Activated naive CD8-positive, alpha-beta T cell treated with anti-CD3 and anti-CD28 coated beads, Interleukin-2, amount 50 U/mL, for 24 hours (primary cell): ENCODE measurements at regions not wholly inside any gene's neighbourhood (a gene's known extent, or its start where the extent isn't known, plus 50 kb on each side); places are given as distances from the start of the nearest gene placed in this dataset.

Experiments used
- ATAC-seq: fragments of 150-1000 bp; cut with Tn5 transposase; one replicate; pipeline ENCODE4 v1.10.0; 2021
- DNase-seq: peaks from one replicate; pipeline ENCODE4 v3.0.0; 2021
- H3K27ac Mint-ChIP-seq: one replicate; pipeline ENCODE4 v1.8.0; 2021; ENCODE audit warnings: mild to moderate bottlenecking, mixed read lengths
- H3K27me3 Mint-ChIP-seq: one replicate; pipeline ENCODE4 v1.8.0; 2021; ENCODE audit warnings: mixed read lengths
- H3K36me3 Mint-ChIP-seq: one replicate; pipeline ENCODE4 v1.8.0; 2021; ENCODE audit warnings: low read depth, mixed read lengths
- H3K4me1 Mint-ChIP-seq: one replicate; pipeline ENCODE4 v1.8.0; 2021; ENCODE audit warnings: mixed read lengths
- H3K4me3 Mint-ChIP-seq: one replicate; pipeline ENCODE4 v1.8.0; 2021; ENCODE audit warnings: mild to moderate bottlenecking, moderate library complexity, mixed read lengths
- H3K9me3 Mint-ChIP-seq: one replicate; pipeline ENCODE4 v1.8.0; 2021; ENCODE audit warnings: mixed read lengths

GRCh38 chr7:12741951-12742575 is 54.6 kb downstream of the ARL4A start:
- Mint-ChIP-seq H3K4me1 (no peaks in the 10 kb centered on the region), H3K36me3 (no peaks in the 10 kb centered on the region), H3K27ac (no peak overlapping the region), H3K9me3 (no peaks in the 10 kb centered on the region), H3K27me3 (no peaks in the 10 kb centered on the region), H3K4me3 (no peak overlapping the region)
- DNase-seq (no peak), ATAC-seq (no peak)

GRCh38 chr7:12746211-12746610 is 58.8 kb downstream of the ARL4A start:
- DNase-seq (no peak), ATAC-seq (no peak)
- Mint-ChIP-seq H3K4me3 (no peak overlapping the region), H3K27ac (no peak overlapping the region), H3K9me3 (no peaks in the 10 kb centered on the region), H3K4me1 (no peaks in the 10 kb centered on the region), H3K36me3 (no peaks in the 10 kb centered on the region), H3K27me3 (no peaks in the 10 kb centered on the region)

- DNase-seq, result no peak
- no peaks in the 10 kb centered on the region for H3K36me3 Mint-ChIP-seq
- H3K27me3 Mint-ChIP-seq, result no peaks in the 10 kb centered on the region
- no peaks in the 10 kb centered on the region for H3K9me3 Mint-ChIP-seq
- no peak overlapping the region for H3K4me3 Mint-ChIP-seq
- no peaks in the 10 kb centered on the region for H3K4me1 Mint-ChIP-seq
- no peak overlapping the region for H3K27ac Mint-ChIP-seq
- ATAC-seq, result no peak
These were observed 60.4 kb downstream of the ARL4A start for GRCh38 chr7:12747687-12748306.

GRCh38 chr7:12749069-12749468 is 61.6 kb downstream of the ARL4A start:
- no peaks in the 10 kb centered on the region for H3K9me3 Mint-ChIP-seq
- no peaks in the 10 kb centered on the region for H3K36me3 Mint-ChIP-seq
- no peak overlapping the region for H3K4me3 Mint-ChIP-seq
- H3K4me1 Mint-ChIP-seq, result no peaks in the 10 kb centered on the region
- no peak overlapping the region for H3K27ac Mint-ChIP-seq
- ATAC-seq (no peak), DNase-seq (no peak)
- H3K27me3 Mint-ChIP-seq, result no peaks in the 10 kb centered on the region

GRCh38 chr7:12749746-12750145 is 62.3 kb downstream of the ARL4A start:
- Mint-ChIP-seq H3K27me3 (no peaks in the 10 kb centered on the region), H3K9me3 (no peaks in the 10 kb centered on the region), H3K27ac (no peak overlapping the region), H3K4me3 (no peak overlapping the region), H3K36me3 (no peaks in the 10 kb centered on the region), H3K4me1 (no peaks in the 10 kb centered on the region)
- ATAC-seq (no peak), DNase-seq (no peak)

- ATAC-seq, result no peak
- H3K4me1 Mint-ChIP-seq, result no peaks in the 10 kb centered on the region
- no peak overlapping the region for H3K4me3 Mint-ChIP-seq
- H3K27ac Mint-ChIP-seq, result no peak overlapping the region
- H3K27me3 Mint-ChIP-seq, result no peaks in the 10 kb centered on the region
- H3K36me3 Mint-ChIP-seq, result no peaks in the 10 kb centered on the region
- H3K9me3 Mint-ChIP-seq, result no peaks in the 10 kb centered on the region
- no peak for DNase-seq
These were observed 64.3 kb downstream of the ARL4A start for GRCh38 chr7:12751764-12752163.

GRCh38 chr7:12754179-12754578 is 66.7 kb downstream of the ARL4A start:
- no peaks in the 10 kb centered on the region for H3K36me3 Mint-ChIP-seq
- no peak overlapping the region for H3K27ac Mint-ChIP-seq
- no peak for DNase-seq
- no peaks in the 10 kb centered on the region for H3K4me1 Mint-ChIP-seq
- ATAC-seq, result no peak
- no peak overlapping the region for H3K4me3 Mint-ChIP-seq
- no peaks in the 10 kb centered on the region for H3K9me3 Mint-ChIP-seq
- H3K27me3 Mint-ChIP-seq, result no peaks in the 10 kb centered on the region

GRCh38 chr7:12756821-12757220 is 69.4 kb downstream of the ARL4A start:
- Mint-ChIP-seq H3K4me1 (no peaks in the 10 kb centered on the region), H3K27ac (no peak overlapping the region), H3K27me3 (no peaks in the 10 kb centered on the region), H3K9me3 (peaks cover 9% of the 10 kb centered on the region), H3K36me3 (peaks cover 2% of the 10 kb centered on the region), H3K4me3 (no peak overlapping the region)
- no peak for DNase-seq
- no peak for ATAC-seq

- Mint-ChIP-seq H3K9me3 (peaks cover 9% of the 10 kb centered on the region), H3K4me3 (no peak overlapping the region), H3K4me1 (no peaks in the 10 kb centered on the region), H3K27ac (no peak overlapping the region), H3K27me3 (peaks cover 2% of the 10 kb centered on the region), H3K36me3 (peaks cover 2% of the 10 kb centered on the region)
- ATAC-seq (no peak), DNase-seq (no peak)
These were observed 70.0 kb downstream of the ARL4A start for GRCh38 chr7:12757443-12757842.

- H3K4me1 Mint-ChIP-seq, result no peaks in the 10 kb centered on the region
- H3K27ac Mint-ChIP-seq, result no peak overlapping the region
- ATAC-seq (no peak), DNase-seq (no peak)
- peaks cover 9% of the 10 kb centered on the region for H3K9me3 Mint-ChIP-seq
- no peak overlapping the region for H3K4me3 Mint-ChIP-seq
- H3K36me3 Mint-ChIP-seq, result peaks cover 2% of the 10 kb centered on the region
- peaks cover 2% of the 10 kb centered on the region for H3K27me3 Mint-ChIP-seq
These were observed 71.7 kb downstream of the ARL4A start for GRCh38 chr7:12759151-12759550.

- Mint-ChIP-seq H3K4me1 (no peaks in the 10 kb centered on the region), H3K9me3 (peaks cover 9% of the 10 kb centered on the region), H3K27me3 (peaks cover 2% of the 10 kb centered on the region), H3K27ac (no peak overlapping the region), H3K4me3 (no peak overlapping the region), H3K36me3 (peaks cover 2% of the 10 kb centered on the region)
- no peak for DNase-seq
- ATAC-seq, result no peak
These were observed 73.7 kb downstream of the ARL4A start for GRCh38 chr7:12761111-12761510.

- Mint-ChIP-seq H3K4me3 (no peak overlapping the region), H3K27me3 (peaks cover 2% of the 10 kb centered on the region), H3K27ac (no peak overlapping the region), H3K4me1 (no peaks in the 10 kb centered on the region), H3K9me3 (peaks cover 9% of the 10 kb centered on the region), H3K36me3 (peaks cover 2% of the 10 kb centered on the region)
- ATAC-seq, result no peak
- DNase-seq, result no peak
These were observed 74.3 kb downstream of the ARL4A start for GRCh38 chr7:12761691-12762090.

- Mint-ChIP-seq H3K9me3 (peaks cover 9% of the 10 kb centered on the region), H3K4me1 (no peaks in the 10 kb centered on the region), H3K27ac (no peak overlapping the region), H3K4me3 (no peak overlapping the region), H3K36me3 (peaks cover 2% of the 10 kb centered on the region), H3K27me3 (peaks cover 2% of the 10 kb centered on the region)
- no peak for ATAC-seq
- no peak for DNase-seq
These were observed 77.0 kb downstream of the ARL4A start for GRCh38 chr7:12764458-12764891.

- Mint-ChIP-seq H3K4me3 (no peak overlapping the region), H3K4me1 (no peaks in the 10 kb centered on the region), H3K27ac (no peak overlapping the region), H3K36me3 (no peaks in the 10 kb centered on the region), H3K27me3 (peaks cover 2% of the 10 kb centered on the region), H3K9me3 (peaks cover 3% of the 10 kb centered on the region)
- ATAC-seq (no peak), DNase-seq (no peak)
These were observed 78.1 kb downstream of the ARL4A start for GRCh38 chr7:12765431-12766100.

- Mint-ChIP-seq H3K36me3 (no peaks in the 10 kb centered on the region), H3K27ac (no peak overlapping the region), H3K9me3 (no peaks in the 10 kb centered on the region), H3K4me3 (no peak overlapping the region), H3K4me1 (no peaks in the 10 kb centered on the region), H3K27me3 (peaks cover 2% of the 10 kb centered on the region)
- DNase-seq (no peak), ATAC-seq (no peak)
These were observed 79.0 kb downstream of the ARL4A start for GRCh38 chr7:12766416-12766815.
